ENCODE measurements at regions not wholly inside any gene's neighbourhood (a gene's known extent, or its start where the extent isn't known, plus 50 kb on each side); places are given as distances from the start of the nearest gene placed in this dataset.

- intact Hi-C loops (cut with DNase I; ENCODE audit: low total_unique reads), result no loop called here
Observed at GRCh38 chr5:91830361-91830953, 447.3 kb upstream of the ARRDC3 start.

GRCh38 chr5:91825618-91826017 is 442.5 kb upstream of the ARRDC3 start:
- in situ Hi-C loops (cut with MboI; ENCODE audit: low sequenced_read_pairs in 4 of 4) (no loop called here), intact Hi-C loops (cut with DNase I; ENCODE audit: low total_unique reads) (no loop called here)
- no peak for DNase-seq
- Histone ChIP-seq H3K27me3 (no peaks in the 10 kb centered on the region), H3K4me3 (no peak overlapping the region), H3K9me3 (no peaks in the 10 kb centered on the region), H3K4me1 (no peaks in the 10 kb centered on the region), H3K36me3 (no peaks in the 10 kb centered on the region), H3K27ac (no peak overlapping the region)
- TF ChIP-seq CTCF (IDR thresholded peaks at IDR 0.05 in 4 of 5, conservative IDR thresholded peaks at IDR 0.05 in 1 of 5) (no peak), POLR2A (IDR thresholded peaks at IDR 0.05) (no peak)
- no peak for ATAC-seq

More at GRCh38 chr5:91830361-91830953, 447.3 kb upstream of the ARRDC3 start:
- H3K4me3 ChIP-seq, result no peak overlapping the region
- H3K36me3 ChIP-seq, result no peaks in the 10 kb centered on the region
- no peak for DNase-seq
- no peaks in the 10 kb centered on the region for H3K9me3 ChIP-seq
- no peaks in the 10 kb centered on the region for H3K4me1 ChIP-seq
- H3K27ac ChIP-seq, result no peak overlapping the region
- TF ChIP-seq CTCF (IDR thresholded peaks at IDR 0.05 in 4 of 5, conservative IDR thresholded peaks at IDR 0.05 in 1 of 5) (no peak), POLR2A (IDR thresholded peaks at IDR 0.05) (no peak)
- no peak for ATAC-seq
- in situ Hi-C loops (cut with MboI; ENCODE audit: low sequenced_read_pairs in 4 of 4), result no loop called here
- no peaks in the 10 kb centered on the region for H3K27me3 ChIP-seq

- in situ Hi-C loops (cut with MboI; ENCODE audit: low sequenced_read_pairs in 4 of 4), result no loop called here
- no peaks in the 10 kb centered on the region for H3K9me3 ChIP-seq
- H3K27ac ChIP-seq, result no peak overlapping the region
- H3K36me3 ChIP-seq, result no peaks in the 10 kb centered on the region
- intact Hi-C loops (cut with DNase I; ENCODE audit: low total_unique reads), result no loop called here
- no peak for TF ChIP-seq POLR2A (IDR thresholded peaks at IDR 0.05)
- no peak for TF ChIP-seq CTCF (IDR thresholded peaks at IDR 0.05 in 4 of 5, conservative IDR thresholded peaks at IDR 0.05 in 1 of 5)
- no peaks in the 10 kb centered on the region for H3K27me3 ChIP-seq
- ATAC-seq (no peak), DNase-seq (no peak)
- no peaks in the 10 kb centered on the region for H3K4me1 ChIP-seq
- no peak overlapping the region for H3K4me3 ChIP-seq
Observed at GRCh38 chr5:91824406-91824805, 441.3 kb upstream of the ARRDC3 start.

GRCh38 chr5:91820874-91821273 is 437.8 kb upstream of the ARRDC3 start:
- H3K4me1 ChIP-seq, result no peaks in the 10 kb centered on the region
- TF ChIP-seq POLR2A (IDR thresholded peaks at IDR 0.05), result no peak
- TF ChIP-seq CTCF (IDR thresholded peaks at IDR 0.05 in 4 of 5, conservative IDR thresholded peaks at IDR 0.05 in 1 of 5), result no peak
- ATAC-seq, result no peak
- no peak for DNase-seq
- H3K4me3 ChIP-seq, result no peak overlapping the region
- H3K9me3 ChIP-seq, result no peaks in the 10 kb centered on the region
- in situ Hi-C loops (cut with MboI; ENCODE audit: low sequenced_read_pairs in 4 of 4), result no loop called here
- H3K27ac ChIP-seq, result no peak overlapping the region
- H3K27me3 ChIP-seq, result no peaks in the 10 kb centered on the region
- no peaks in the 10 kb centered on the region for H3K36me3 ChIP-seq
- intact Hi-C loops (cut with DNase I; ENCODE audit: low total_unique reads), result no loop called here

GRCh38 chr5:91816681-91817080 is 433.6 kb upstream of the ARRDC3 start:
- H3K27ac ChIP-seq, result no peak overlapping the region
- no peaks in the 10 kb centered on the region for H3K36me3 ChIP-seq
- intact Hi-C loops (cut with DNase I; ENCODE audit: low total_unique reads), result no loop called here
- in situ Hi-C loops (cut with MboI; ENCODE audit: low sequenced_read_pairs in 4 of 4), result no loop called here
- no peak for TF ChIP-seq POLR2A (IDR thresholded peaks at IDR 0.05)
- no peak for TF ChIP-seq CTCF (IDR thresholded peaks at IDR 0.05 in 4 of 5, conservative IDR thresholded peaks at IDR 0.05 in 1 of 5)
- DNase-seq (no peak), ATAC-seq (no peak)
- no peak overlapping the region for H3K4me3 ChIP-seq
- H3K9me3 ChIP-seq, result no peaks in the 10 kb centered on the region
- no peaks in the 10 kb centered on the region for H3K4me1 ChIP-seq
- no peaks in the 10 kb centered on the region for H3K27me3 ChIP-seq
